Osteoblast (primary cell): ENCODE measurements at regions not wholly inside any gene's neighbourhood (a gene's known extent, or its start where the extent isn't known, plus 50 kb on each side); places are given as distances from the start of the nearest gene placed in this dataset.

Experiments
- DNase-seq: peaks from one replicate; pipeline ENCODE4 v3.0.0; 2011; ENCODE audit warnings: low spot score, mixed read lengths; ENCODE audit not compliant: insufficient read length; ENCODE audit errors: missing footprints
- H2AFZ ChIP-seq: 2 replicates; pipeline ENCODE4 v1.6.0; 2011; ENCODE audit warnings: mild to moderate bottlenecking, low read length
- H3K27ac ChIP-seq: 2 replicates; pipeline ENCODE4 v1.5.1; 2011; ENCODE audit warnings: mild to moderate bottlenecking, low read depth, low read length, moderate library complexity
- H3K27me3 ChIP-seq: 2 replicates; pipeline ENCODE4 v1.6.0; 2012; ENCODE audit warnings: mild to moderate bottlenecking, control low read depth, inconsistent platforms, low read length, moderate library complexity; ENCODE audit not compliant: insufficient read depth
- H3K36me3 ChIP-seq: 2 replicates; pipeline ENCODE4 v1.5.1; 2011; ENCODE audit warnings: mild to moderate bottlenecking, low read length, control low read depth, moderate library complexity; ENCODE audit not compliant: insufficient read depth
- H3K4me1 ChIP-seq: 2 replicates; pipeline ENCODE4 v1.5.1; 2011; ENCODE audit warnings: mild to moderate bottlenecking, low read length, control low read depth, moderate library complexity; ENCODE audit not compliant: insufficient read depth
- H3K4me2 ChIP-seq: 2 replicates; pipeline ENCODE4 v1.6.0; 2011; ENCODE audit warnings: mild to moderate bottlenecking, low read length; ENCODE audit not compliant: insufficient read depth
- H3K4me3 ChIP-seq: fragments of 200-600 bp; sonication (generic); 3 replicates; pipeline ENCODE4 v1.5.1; 2012; ENCODE audit warnings: mild to moderate bottlenecking, low read length, inconsistent platforms; ENCODE audit not compliant: insufficient read depth
- H3K79me2 ChIP-seq: 2 replicates; pipeline ENCODE4 v1.6.0; 2012; ENCODE audit warnings: mild to moderate bottlenecking, low read length, control low read depth, inconsistent platforms; ENCODE audit not compliant: insufficient read depth
- H3K9me3 ChIP-seq: 2 replicates; pipeline ENCODE4 v1.5.1; 2011; ENCODE audit warnings: low read depth, low read length, control low read depth
- H4K20me1 ChIP-seq: 2 replicates; pipeline ENCODE4 v1.6.0; 2012; ENCODE audit warnings: mild to moderate bottlenecking, low read length, control low read depth; ENCODE audit not compliant: insufficient read depth
- TF ChIP-seq, protein P1 (sequence below): IDR thresholded peaks from 2 replicates; pipeline ENCODE4 v1.5.1; 2011; ENCODE audit warnings: mild to moderate bottlenecking, low read depth, low read length, moderate library complexity; ENCODE audit errors: extremely low read depth

DNA sequence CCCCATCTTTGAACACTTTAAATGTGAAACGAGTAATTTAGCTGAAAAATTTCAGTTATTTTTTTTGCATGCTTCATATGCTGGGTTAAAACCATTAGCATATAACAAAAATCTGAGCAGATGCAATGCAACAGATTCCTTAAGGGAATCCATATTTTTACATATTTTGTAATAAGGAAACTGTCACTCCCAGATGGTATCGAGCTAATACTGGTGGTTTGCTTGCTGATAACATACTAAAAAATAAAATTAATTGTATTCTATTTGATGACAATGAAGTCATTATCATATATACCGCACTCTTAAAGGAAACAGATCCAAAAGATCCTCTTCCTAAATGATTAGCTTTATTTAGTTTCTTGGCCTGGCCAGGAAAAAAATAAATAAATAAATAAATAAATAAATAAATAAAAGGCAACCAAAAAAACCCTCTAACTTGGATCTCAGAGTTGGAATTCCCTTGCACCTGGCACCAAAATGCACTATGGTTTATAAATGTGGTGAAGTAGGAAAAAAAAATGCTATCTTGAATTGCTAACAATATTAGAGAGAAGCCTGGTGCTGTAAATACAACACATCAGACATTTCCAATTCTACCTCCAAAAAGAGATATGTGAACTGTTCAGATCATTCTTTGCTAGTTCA, 503.2 kb upstream of the ARRDC4 start:
- H3K79me2 ChIP-seq = no peaks in the 10 kb centered on the region
- TF ChIP-seq, protein P1, sequence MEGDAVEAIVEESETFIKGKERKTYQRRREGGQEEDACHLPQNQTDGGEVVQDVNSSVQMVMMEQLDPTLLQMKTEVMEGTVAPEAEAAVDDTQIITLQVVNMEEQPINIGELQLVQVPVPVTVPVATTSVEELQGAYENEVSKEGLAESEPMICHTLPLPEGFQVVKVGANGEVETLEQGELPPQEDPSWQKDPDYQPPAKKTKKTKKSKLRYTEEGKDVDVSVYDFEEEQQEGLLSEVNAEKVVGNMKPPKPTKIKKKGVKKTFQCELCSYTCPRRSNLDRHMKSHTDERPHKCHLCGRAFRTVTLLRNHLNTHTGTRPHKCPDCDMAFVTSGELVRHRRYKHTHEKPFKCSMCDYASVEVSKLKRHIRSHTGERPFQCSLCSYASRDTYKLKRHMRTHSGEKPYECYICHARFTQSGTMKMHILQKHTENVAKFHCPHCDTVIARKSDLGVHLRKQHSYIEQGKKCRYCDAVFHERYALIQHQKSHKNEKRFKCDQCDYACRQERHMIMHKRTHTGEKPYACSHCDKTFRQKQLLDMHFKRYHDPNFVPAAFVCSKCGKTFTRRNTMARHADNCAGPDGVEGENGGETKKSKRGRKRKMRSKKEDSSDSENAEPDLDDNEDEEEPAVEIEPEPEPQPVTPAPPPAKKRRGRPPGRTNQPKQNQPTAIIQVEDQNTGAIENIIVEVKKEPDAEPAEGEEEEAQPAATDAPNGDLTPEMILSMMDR = no peak
- H3K4me3 ChIP-seq = no peak overlapping the region

DNA sequence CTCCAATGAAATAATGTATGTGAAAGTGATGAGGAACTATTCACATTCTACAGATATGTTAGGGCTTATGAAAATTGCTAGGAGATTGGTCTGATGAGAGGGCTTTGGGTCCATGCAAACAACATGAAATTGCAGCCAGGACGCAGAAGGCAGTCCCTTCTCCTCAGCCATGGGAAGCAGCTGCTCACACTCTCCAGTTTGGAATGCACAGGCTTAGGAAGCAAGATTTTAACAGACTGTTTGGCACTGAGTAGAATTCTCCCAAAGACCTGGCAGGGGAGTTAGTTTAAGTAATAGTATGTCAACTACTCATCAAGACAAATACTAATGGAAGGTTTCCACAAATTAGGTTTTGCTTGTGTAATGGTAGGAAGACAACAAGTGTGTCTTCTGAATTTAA, 500.7 kb upstream of the ARRDC4 start:
- no peak for DNase-seq
- Histone ChIP-seq H3K9me3 (no peaks in the 10 kb centered on the region), H3K4me3 (no peak overlapping the region), H3K4me2 (no peak overlapping the region), H4K20me1 (no peaks in the 10 kb centered on the region), H2AFZ (no peak overlapping the region), H3K36me3 (no peaks in the 10 kb centered on the region), H3K79me2 (no peaks in the 10 kb centered on the region), H3K4me1 (no peaks in the 10 kb centered on the region), H3K27me3 (no peaks in the 10 kb centered on the region), H3K27ac (no peak overlapping the region)
- TF ChIP-seq, protein P1 = no peak

More for the DNA sequence above, 503.2 kb upstream of the ARRDC4 start:
- Histone ChIP-seq H2AFZ (no peak overlapping the region), H4K20me1 (no peaks in the 10 kb centered on the region), H3K36me3 (no peaks in the 10 kb centered on the region), H3K4me2 (no peak overlapping the region), H3K9me3 (no peaks in the 10 kb centered on the region), H3K27ac (no peak overlapping the region), H3K27me3 (no peaks in the 10 kb centered on the region), H3K4me1 (no peaks in the 10 kb centered on the region)
- peak; percentile 45 for DNase-seq

DNA sequence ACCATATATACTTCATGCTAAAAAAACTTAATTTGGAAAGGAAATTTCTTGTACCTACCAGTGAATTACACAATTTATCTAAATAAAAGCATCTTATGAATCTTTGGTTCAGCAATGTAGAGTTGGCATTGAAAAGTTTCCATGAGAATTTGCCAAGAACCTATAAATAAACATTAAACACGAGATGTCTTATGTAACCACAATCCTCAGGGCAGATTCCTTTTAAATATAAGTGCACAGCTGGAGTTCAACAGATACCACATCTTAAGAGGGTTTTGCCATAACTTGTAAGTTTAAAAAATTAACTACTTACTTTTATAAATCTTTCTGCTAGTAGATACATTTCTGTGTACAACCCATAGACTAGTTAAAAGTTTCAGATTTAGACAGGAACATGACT, 499.3 kb upstream of the ARRDC4 start:
- no peak for DNase-seq
- Histone ChIP-seq H3K79me2 (no peaks in the 10 kb centered on the region), H3K4me2 (no peak overlapping the region), H3K36me3 (no peaks in the 10 kb centered on the region), H3K4me1 (no peaks in the 10 kb centered on the region), H3K4me3 (no peak overlapping the region), H3K27me3 (no peaks in the 10 kb centered on the region), H3K27ac (no peak overlapping the region), H2AFZ (no peak overlapping the region), H3K9me3 (no peaks in the 10 kb centered on the region), H4K20me1 (no peaks in the 10 kb centered on the region)
- TF ChIP-seq, protein P1 = no peak

DNA sequence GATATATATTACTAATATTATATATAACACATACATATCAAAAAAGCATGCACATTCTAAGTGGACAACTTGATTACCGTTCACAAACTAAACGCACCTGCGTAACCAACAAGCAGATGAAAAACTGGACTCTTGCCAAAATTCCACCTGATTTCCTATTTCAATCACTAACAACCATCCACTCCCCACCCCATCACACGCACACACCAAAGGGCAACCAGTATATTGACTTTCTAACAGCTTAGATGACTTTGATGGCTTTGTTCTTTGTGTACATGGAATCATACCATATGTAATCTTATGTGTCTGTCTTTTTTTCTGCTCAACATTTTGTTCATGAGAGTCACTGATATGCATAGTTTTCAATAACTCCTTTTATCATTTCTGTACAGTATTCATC, 496.8 kb upstream of the ARRDC4 start:
- no peak overlapping the region for H3K4me3 ChIP-seq
- no peaks in the 10 kb centered on the region for H3K4me1 ChIP-seq
- no peak for DNase-seq
- TF ChIP-seq, protein P1 = no peak
- H3K4me2 ChIP-seq = no peak overlapping the region
- no peak overlapping the region for H2AFZ ChIP-seq
- H3K36me3 ChIP-seq = no peaks in the 10 kb centered on the region
- H3K79me2 ChIP-seq = no peaks in the 10 kb centered on the region
- no peaks in the 10 kb centered on the region for H3K27me3 ChIP-seq
- no peaks in the 10 kb centered on the region for H3K9me3 ChIP-seq
- H3K27ac ChIP-seq = no peak overlapping the region
- H4K20me1 ChIP-seq = no peaks in the 10 kb centered on the region
